Upper lobe of left lung (tissue), 4 donors: ENCODE measurements at regions not wholly inside any gene's neighbourhood (a gene's known extent, or its start where the extent isn't known, plus 50 kb on each side); places are given as distances from the start of the nearest gene placed in this dataset.

Source experiments
- CTCF ChIP-seq, 6 experiments: fragments of 450-650 bp in 4 of 6; fragments of 200-600 bp in 2 of 6; sonication (generic) in 2 of 6; IDR thresholded peaks; one replicate each; pipeline ENCODE4 v1.5.1; 2016 to 2019; ENCODE audit warnings: antibody characterized with exemption in 6 of 6
- EP300 ChIP-seq, 4 donors: sonication (generic); formaldehyde crosslinking; IDR thresholded peaks; one replicate each; pipeline ENCODE4 v1.5.1; 2017; ENCODE audit warnings: antibody characterized with exemption in 4 of 4, control low read depth in 2 of 4

GRCh38 chrX:20606831-20607230 lies 340.1 kb upstream of the RPS6KA3 start:
- no peak for TF ChIP-seq EP300 (IDR thresholded peaks at IDR 0.05)
- TF ChIP-seq CTCF (IDR thresholded peaks at IDR 0.05): no peak
